GM18519 (cell line): ENCODE measurements at regions not wholly inside any gene's neighbourhood (a gene's known extent, or its start where the extent isn't known, plus 50 kb on each side); places are given as distances from the start of the nearest gene placed in this dataset.

Experiments used
- ATAC-seq: cut with Tn5 transposase; IDR thresholded peaks from one replicate; pipeline ENCODE4 v1.9.1; 2021; ENCODE audit warnings: mild to moderate bottlenecking, moderate library complexity; ENCODE audit not compliant: unreplicated experiment, low FRiP score

GRCh38 chr11:116215471-116216113, 557.2 kb downstream of the BUD13 start:
- no peak for ATAC-seq

- no peak for ATAC-seq
These were observed 561.6 kb downstream of the BUD13 start for GRCh38 chr11:116211147-116211546.

- ATAC-seq, result no peak
These were observed 562.1 kb downstream of the BUD13 start for GRCh38 chr11:116210663-116211062.

GRCh38 chr11:116209255-116209654, 563.5 kb downstream of the BUD13 start:
- ATAC-seq, result no peak

- no peak for ATAC-seq
These were observed 565.2 kb downstream of the BUD13 start for GRCh38 chr11:116207421-116208141.

GRCh38 chr11:116207019-116207418, 565.8 kb downstream of the BUD13 start:
- no peak for ATAC-seq

- ATAC-seq, result no peak
These were observed 569.9 kb downstream of the BUD13 start for GRCh38 chr11:116202922-116203321.

GRCh38 chr11:116200564-116200963, 572.2 kb downstream of the BUD13 start:
- no peak for ATAC-seq

GRCh38 chr11:116199182-116199581, 573.6 kb downstream of the BUD13 start:
- no peak for ATAC-seq

- ATAC-seq, result no peak
These were observed 578.5 kb downstream of the BUD13 start for GRCh38 chr11:116194156-116194904.

- ATAC-seq, result no peak
These were observed 579.3 kb downstream of the BUD13 start for GRCh38 chr11:116193321-116194131.

GRCh38 chr11:116192509-116193210, 580.1 kb downstream of the BUD13 start:
- ATAC-seq, result no peak

- no peak for ATAC-seq
These were observed 581.9 kb downstream of the BUD13 start for GRCh38 chr11:116190861-116191260.

- ATAC-seq, result no peak
These were observed 583.2 kb downstream of the BUD13 start for GRCh38 chr11:116189408-116190170.

GRCh38 chr11:116188350-116188749, 584.4 kb downstream of the BUD13 start:
- ATAC-seq, result no peak

- ATAC-seq, result no peak
These were observed 585.8 kb downstream of the BUD13 start for GRCh38 chr11:116187026-116187425.

GRCh38 chr11:116185551-116185950, 587.2 kb downstream of the BUD13 start:
- ATAC-seq, result no peak

- no peak for ATAC-seq
These were observed 588.0 kb downstream of the BUD13 start for GRCh38 chr11:116184763-116185162.

- no peak for ATAC-seq
These were observed 590.3 kb downstream of the BUD13 start for GRCh38 chr11:116182356-116182966.
